C1 segment of cervical spinal cord (tissue), 14 donors: ENCODE measurements at regions not wholly inside any gene's neighbourhood (a gene's known extent, or its start where the extent isn't known, plus 50 kb on each side); places are given as distances from the start of the nearest gene placed in this dataset.
"Not testable (repeated sequence)": the region's sequence is repeated elsewhere in the genome, so short reads cannot be mapped to it uniquely, and the experiment has no call there.

ENCODE experiments used
- DNase-seq, 14 donors: peaks; one replicate each; lab custom pipeline; 2025; lab: John Stamatoyannopoulos, UW

- no peak for DNase-seq
Observed at GRCh38 chr17:33689725-33690124, 396.6 kb upstream of the ASIC2 start.

- no peak for DNase-seq
Observed at GRCh38 chr17:33695431-33695830, 402.3 kb upstream of the ASIC2 start.

- no peak for DNase-seq
Observed at GRCh38 chr17:33696102-33696501, 403.0 kb upstream of the ASIC2 start.

DNA sequence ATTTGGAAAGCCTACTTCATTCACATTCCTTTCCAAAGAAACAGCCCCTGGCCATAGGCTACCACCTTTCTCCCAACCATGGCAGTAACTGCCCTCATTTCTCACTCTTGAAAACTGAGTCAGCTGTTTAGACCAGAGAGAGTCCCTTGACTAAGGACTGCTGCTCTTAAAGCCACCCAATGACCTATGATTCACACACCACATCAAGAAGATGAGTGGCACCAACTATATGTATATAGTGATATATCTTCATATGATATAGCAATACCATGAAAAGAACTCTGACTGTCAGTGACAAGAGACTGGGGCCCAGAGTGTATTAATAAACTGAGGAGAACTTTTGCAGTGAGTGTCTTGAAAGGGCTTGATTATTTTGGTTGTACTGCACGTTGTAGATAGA is 404.5 kb upstream of the ASIC2 start:
- DNase-seq = no peak

GRCh38 chr17:33701910-33702309 is 408.8 kb upstream of the ASIC2 start:
- DNase-seq = no peak

GRCh38 chr17:33704856-33705255 is 411.8 kb upstream of the ASIC2 start:
- no peak for DNase-seq

GRCh38 chr17:33709881-33710280 is 416.8 kb upstream of the ASIC2 start:
- no peak for DNase-seq

DNA sequence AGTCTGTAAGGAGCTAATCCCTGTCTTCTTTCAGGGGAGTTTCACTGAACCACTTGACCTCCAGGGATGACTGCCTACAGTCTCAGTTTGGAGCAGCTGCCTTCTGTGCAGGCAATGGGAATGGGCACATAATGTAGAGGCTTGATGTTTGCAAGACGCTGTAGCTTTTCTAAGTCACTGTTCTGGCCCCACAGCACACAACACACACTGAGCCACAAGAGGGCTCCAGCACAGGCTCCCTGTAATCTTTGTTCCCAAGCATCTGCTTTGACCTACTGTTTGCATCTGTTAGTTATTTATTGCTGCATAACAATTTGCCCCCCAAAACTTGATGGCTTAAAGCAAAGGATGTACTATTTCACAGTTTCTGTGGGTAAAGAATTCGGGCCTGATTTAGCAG is 419.0 kb upstream of the ASIC2 start:
- DNase-seq = no peak

DNA sequence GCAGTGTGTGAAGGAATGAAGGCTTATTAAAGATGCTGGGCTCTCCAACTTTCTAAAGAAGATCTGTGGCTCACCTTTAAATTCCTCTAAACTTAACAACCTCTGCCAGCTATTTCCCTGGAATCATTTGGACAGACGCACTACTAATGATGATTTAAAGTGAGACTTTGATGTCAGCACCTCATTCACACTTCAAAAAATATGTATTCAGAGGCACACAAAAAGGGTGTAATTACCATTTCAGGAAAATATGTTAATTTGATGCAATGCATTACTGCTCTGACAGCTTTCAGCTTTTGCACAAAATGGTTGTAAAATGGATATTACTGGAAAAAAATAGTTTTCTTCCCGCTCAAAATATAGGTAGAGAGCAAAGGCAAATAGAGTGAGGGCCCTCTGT is 423.9 kb upstream of the ASIC2 start:
- DNase-seq = no peak

DNA sequence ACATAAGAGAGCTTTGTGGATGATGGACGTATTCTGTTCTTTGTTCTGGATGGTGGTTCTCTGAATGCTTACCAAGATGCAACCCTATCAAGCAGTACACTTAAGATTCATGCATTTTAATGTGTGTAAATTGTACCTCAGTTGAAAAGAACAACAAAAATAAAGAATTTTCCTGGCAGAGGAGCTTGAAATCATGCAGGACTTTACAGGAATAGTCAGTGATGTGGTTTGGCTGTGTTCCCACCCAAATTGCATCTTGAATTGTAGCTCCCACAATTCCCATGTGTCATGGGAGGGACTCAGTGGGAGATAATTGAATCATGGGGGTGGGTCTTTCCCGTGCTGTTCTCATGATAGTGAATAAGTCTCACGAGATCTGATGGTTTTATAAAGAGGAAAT is 430.6 kb upstream of the ASIC2 start:
- not testable (repeated sequence) for DNase-seq

- peak in 4 of 14 donors; percentile 0 to 5 (median 2) for DNase-seq
Observed at GRCh38 chr17:33725675-33726271, 432.7 kb upstream of the ASIC2 start.

DNA sequence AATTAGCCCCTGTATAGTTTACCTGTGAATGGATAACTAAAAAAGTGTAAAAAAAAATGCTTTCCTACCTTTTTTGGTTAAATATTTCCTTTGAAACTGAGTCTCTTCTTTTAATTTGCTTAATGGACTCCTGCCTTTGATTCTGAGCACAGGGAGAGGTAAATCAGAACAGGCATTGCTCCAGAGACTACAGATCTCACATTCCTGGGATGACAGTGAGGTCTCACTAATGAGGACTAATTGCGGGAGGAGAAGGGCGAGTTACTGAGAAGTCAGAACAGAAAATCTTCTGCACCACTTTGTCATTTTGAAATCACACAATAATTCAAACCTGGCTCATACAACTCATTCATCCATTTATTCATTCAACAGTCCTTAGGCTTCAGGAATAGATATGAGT is 437.0 kb upstream of the ASIC2 start:
- DNase-seq = no peak

DNA sequence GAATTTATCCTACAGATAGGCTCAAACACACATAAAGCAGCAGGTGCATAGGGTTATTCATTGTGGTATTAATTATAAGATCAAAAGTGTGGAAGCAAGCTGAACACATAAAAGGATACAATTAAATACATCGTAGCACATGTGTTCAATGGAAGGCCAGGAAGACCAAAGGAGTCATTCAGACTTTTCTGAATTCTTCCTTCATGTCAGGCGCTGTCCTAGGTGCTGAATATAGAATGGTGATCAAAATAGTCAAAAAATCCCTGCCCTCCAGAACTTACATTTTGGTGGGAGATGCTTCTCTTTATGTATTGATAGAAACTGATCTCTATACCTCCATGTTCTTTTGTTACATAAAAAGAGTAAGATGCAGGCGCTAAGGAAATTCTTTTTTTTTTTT is 439.0 kb upstream of the ASIC2 start:
- DNase-seq = no peak

- no peak for DNase-seq
Observed at GRCh38 chr17:33739714-33740113, 446.6 kb upstream of the ASIC2 start.

GRCh38 chr17:33745047-33745760 is 452.1 kb upstream of the ASIC2 start:
- no peak for DNase-seq

GRCh38 chr17:33749171-33749570 is 456.1 kb upstream of the ASIC2 start:
- no peak for DNase-seq

- peak in 11 of 14 donors; percentile 1 to 59 (median 25) for DNase-seq
Observed at GRCh38 chr17:33750943-33751701, 458.0 kb upstream of the ASIC2 start.

GRCh38 chr17:33751702-33752065 is 458.6 kb upstream of the ASIC2 start:
- DNase-seq = no peak

DNA sequence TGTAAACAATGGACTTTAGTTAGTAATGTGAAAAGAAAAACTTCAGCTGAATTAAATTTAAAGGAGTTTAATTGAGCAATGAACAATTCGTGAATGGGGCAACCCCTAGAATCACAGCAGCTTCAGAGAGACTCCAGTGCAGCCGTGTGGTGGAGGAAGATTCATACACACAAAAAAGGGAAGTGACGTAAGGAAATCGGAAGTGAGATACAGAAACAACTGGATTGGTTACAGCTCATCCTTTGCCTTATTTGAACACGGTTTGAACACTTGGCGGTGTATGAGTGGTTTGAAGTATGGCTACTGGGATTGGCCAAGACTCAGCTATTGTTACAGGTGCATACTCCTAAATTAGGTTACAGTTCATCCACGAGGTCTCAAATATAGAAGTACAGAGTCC is 460.4 kb upstream of the ASIC2 start:
- DNase-seq = no peak

- no peak for DNase-seq
Observed at GRCh38 chr17:33756021-33756420, 462.9 kb upstream of the ASIC2 start.

- no peak for DNase-seq
Observed at GRCh38 chr17:33765871-33766270, 472.8 kb upstream of the ASIC2 start.

DNA sequence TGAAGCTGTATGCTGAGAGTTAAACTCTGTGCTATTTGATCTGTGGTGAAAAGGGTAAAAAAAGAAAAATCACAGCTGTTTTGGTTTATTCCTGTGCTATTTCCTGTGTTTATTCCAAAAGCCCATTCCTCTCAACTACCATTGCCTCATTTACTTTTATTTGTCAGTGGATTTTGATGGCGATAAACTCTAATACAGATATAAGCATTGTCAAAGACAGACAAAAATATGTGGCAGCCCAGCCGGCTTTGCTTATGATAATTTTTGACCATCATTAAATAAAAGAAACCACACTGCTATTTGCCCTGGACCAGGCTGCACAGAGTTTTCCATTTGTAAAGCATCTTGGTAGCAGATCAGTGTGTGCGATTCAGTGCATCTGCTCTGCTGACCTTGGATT is 473.6 kb upstream of the ASIC2 start:
- DNase-seq = no peak

- DNase-seq = no peak
Observed at GRCh38 chr17:33769066-33769465, 476.0 kb upstream of the ASIC2 start.
